Activated CD4-positive, alpha-beta T cell treated with anti-CD3 and anti-CD28 coated beads, Interleukin-2, amount 10 ng/mL, durations not matched to agents 7 days and 5 days (primary cell): ENCODE measurements at regions not wholly inside any gene's neighbourhood (a gene's known extent, or its start where the extent isn't known, plus 50 kb on each side); places are given as distances from the start of the nearest gene placed in this dataset.
"Not testable (repeated sequence)": the region's sequence is repeated elsewhere in the genome, so short reads cannot be mapped to it uniquely, and the experiment has no call there.

Experiments used
- CTCF ChIA-PET: fragments of 350-600 bp; sonication (Branson Sonifier 250); formaldehyde crosslinking; loops from one replicate; lab custom pipeline; 2021; ENCODE audit warnings: antibody characterized with exemption; lab: Charles Lee
- POLR2A ChIA-PET: fragments of 350-600 bp; sonication (Branson Sonifier 250); formaldehyde crosslinking; loops from one replicate; lab custom pipeline; 2021; ENCODE audit warnings: antibody characterized with exemption; lab: Charles Lee
- DNase-seq: peaks from one replicate; pipeline ENCODE4 v3.0.0-alpha.2; 2020
- H3K27ac Mint-ChIP-seq: one replicate; pipeline ENCODE4 v1.8.0; 2021; ENCODE audit warnings: mild to moderate bottlenecking, moderate library complexity, mixed read lengths
- H3K27me3 Mint-ChIP-seq: one replicate; pipeline ENCODE4 v1.8.0; 2021; ENCODE audit warnings: mixed read lengths
- H3K36me3 Mint-ChIP-seq: one replicate; pipeline ENCODE4 v1.8.0; 2021; ENCODE audit warnings: low read depth, mixed read lengths
- H3K4me1 Mint-ChIP-seq: one replicate; pipeline ENCODE4 v1.8.0; 2021; ENCODE audit warnings: mixed read lengths
- H3K4me3 Mint-ChIP-seq: one replicate; pipeline ENCODE4 v1.8.0; 2021; ENCODE audit warnings: mild to moderate bottlenecking, moderate library complexity, mixed read lengths
- H3K9me3 Mint-ChIP-seq: one replicate; pipeline ENCODE4 v1.8.0; 2021; ENCODE audit warnings: mixed read lengths

DNA sequence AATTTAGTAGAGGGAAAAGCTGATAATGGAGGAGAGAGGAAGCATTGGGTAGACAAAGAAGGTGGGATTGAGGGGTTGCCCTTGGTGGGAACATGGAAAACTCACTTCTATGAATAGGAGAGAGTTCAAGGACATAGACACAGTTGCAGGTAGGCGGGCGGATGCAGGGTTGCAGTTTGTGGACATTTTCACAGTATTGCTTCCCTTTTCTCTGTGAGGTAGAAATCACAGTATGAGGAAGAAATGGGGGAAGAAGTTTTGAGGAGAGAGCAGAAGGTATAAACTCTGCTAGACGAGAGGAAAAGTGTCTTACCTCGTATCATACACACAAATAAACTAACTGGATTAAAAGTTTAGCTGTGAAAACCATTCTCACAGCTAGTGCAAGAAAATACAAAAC lies 200.7 kb upstream of the ECI2 start:
- H3K27ac Mint-ChIP-seq = no peak overlapping the region
- no peaks in the 10 kb centered on the region for H3K9me3 Mint-ChIP-seq
- DNase-seq = no peak
- no peaks in the 10 kb centered on the region for H3K4me1 Mint-ChIP-seq
- no peak overlapping the region for H3K4me3 Mint-ChIP-seq
- POLR2A ChIA-PET = no interaction called here
- H3K27me3 Mint-ChIP-seq = no peaks in the 10 kb centered on the region
- H3K36me3 Mint-ChIP-seq = no peaks in the 10 kb centered on the region
- CTCF ChIA-PET = no interaction called here

DNA sequence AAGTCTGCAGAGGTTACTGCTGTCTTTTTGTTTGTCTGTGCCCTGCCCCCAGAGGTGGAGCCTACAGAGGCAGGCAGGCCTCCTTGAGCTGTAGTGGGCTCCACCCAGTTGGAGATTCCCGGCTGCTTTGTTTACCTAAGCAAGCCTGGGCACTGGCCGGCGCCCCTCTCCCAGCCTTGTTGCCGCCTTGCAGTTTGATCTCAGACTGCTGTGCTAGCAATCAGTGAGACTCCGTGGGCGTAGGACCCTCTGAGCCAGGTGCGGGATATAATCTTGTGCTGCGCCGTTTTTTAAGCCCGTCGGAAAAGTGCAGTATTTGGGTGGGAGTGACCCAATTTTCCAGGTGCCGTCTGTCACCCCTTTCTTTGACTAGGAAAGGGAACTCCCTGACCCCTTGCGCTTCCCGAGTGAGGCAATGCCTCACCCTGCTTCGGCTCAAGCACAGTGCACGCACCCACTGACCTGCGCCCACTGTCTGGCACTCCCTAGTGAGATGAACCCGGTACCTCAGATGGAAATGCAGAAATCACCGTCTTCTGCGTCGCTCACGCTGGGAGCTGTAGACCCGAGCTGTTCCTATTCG lies 198.9 kb upstream of the ECI2 start:
- DNase-seq, H3K4me1 Mint-ChIP-seq, H3K27ac Mint-ChIP-seq, CTCF ChIA-PET, H3K4me3 Mint-ChIP-seq, H3K36me3 Mint-ChIP-seq, POLR2A ChIA-PET, H3K27me3 Mint-ChIP-seq, H3K9me3 Mint-ChIP-seq: not testable (repeated sequence)

DNA sequence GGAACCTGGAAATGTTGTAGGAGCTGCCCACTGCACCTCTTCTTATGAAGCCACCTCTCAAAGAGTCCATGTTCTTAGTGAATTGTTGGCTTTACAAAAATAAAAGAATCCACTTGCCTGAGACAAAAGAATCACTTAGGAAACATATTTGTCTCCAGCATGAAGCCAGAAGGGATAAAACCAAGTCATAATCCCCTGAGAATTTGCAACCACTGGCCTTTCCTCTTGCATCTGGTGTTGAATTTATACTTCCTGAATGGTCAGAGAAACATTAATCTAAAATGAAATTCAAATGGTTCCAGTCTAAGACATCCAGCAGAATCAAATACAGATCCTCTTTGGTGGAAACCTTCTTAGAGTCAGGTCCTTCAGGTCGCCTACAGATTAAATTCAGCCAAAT lies 192.5 kb upstream of the ECI2 start:
- Mint-ChIP-seq H3K4me1 (no peaks in the 10 kb centered on the region), H3K9me3 (peaks cover 2% of the 10 kb centered on the region), H3K27me3 (peaks cover 1% of the 10 kb centered on the region), H3K4me3 (no peak overlapping the region), H3K36me3 (no peaks in the 10 kb centered on the region), H3K27ac (no peak overlapping the region)
- no peak for DNase-seq
- CTCF ChIA-PET = no interaction called here
- POLR2A ChIA-PET = no interaction called here

DNA sequence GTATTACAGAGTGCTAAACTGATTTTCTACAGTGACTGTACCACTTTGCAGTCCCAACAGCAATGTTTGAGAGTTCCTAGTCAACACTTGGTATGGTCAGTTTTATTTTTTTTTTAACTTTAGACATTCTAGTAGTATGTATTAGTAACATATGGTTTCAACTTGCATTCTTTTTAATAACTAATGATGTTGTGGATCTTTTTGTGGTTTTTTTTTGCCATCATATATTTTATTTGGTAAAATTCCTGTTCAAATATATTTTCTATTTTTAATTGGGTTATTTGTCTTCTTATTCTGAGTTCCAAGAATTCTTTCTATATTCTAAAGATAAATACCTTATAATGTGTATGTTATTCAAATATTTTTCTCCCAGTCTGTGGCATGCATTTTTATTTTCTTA lies 189.4 kb upstream of the ECI2 start:
- no peak overlapping the region for H3K27ac Mint-ChIP-seq
- no peak overlapping the region for H3K4me3 Mint-ChIP-seq
- DNase-seq = no peak
- H3K9me3 Mint-ChIP-seq = peaks cover 2% of the 10 kb centered on the region
- CTCF ChIA-PET = no interaction called here
- H3K27me3 Mint-ChIP-seq = peaks cover 8% of the 10 kb centered on the region
- POLR2A ChIA-PET = no interaction called here
- H3K4me1 Mint-ChIP-seq = no peaks in the 10 kb centered on the region
- no peaks in the 10 kb centered on the region for H3K36me3 Mint-ChIP-seq

DNA sequence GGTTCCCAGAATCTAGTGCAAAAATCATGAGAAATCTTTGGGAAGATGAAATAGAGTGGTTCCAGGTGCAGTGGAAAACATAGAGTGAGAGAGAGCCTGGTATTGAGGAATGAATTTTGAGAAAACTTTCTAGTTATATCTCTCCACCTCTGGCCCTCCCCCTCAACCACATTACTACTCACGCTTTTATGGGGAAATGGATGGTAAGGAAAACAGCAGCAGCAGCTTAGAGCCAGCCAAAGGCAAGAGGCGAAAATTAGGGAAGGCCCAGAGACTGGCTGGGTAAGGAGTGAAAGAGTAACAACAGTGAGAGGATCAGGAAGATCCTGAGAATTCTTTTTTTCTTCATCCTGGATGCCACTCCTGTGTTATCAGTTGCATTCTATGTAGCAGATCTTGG lies 187.9 kb upstream of the ECI2 start:
- ChIA-PET CTCF (no interaction called here), POLR2A (no interaction called here)
- Mint-ChIP-seq H3K27me3 (peaks cover 11% of the 10 kb centered on the region), H3K9me3 (no peaks in the 10 kb centered on the region), H3K4me3 (no peak overlapping the region), H3K27ac (no peak overlapping the region), H3K36me3 (no peaks in the 10 kb centered on the region), H3K4me1 (no peaks in the 10 kb centered on the region)
- no peak for DNase-seq

DNA sequence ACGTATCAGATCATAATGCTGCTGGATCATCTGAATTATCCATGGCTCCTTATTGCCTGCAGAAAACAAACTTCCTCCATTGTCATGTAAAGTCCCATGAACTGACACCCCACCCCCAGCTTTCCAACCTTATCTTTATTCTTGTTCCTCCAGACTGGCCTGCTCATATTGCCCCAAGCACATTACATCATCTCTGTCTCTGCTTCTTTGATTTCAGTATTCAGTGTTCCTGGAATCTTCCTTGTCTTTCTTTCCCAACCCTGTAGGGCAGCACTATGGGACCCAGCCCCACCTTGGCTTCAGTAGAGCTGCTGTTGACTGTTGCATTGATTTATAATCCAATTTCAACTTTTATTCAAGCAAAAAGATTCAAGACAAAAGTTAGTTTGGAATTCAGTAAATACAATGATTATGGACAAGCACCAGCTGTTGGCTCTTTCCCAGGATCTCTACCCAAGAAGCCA lies 187.5 kb upstream of the ECI2 start:
- Mint-ChIP-seq H3K4me1 (no peaks in the 10 kb centered on the region), H3K27me3 (peaks cover 11% of the 10 kb centered on the region), H3K27ac (no peak overlapping the region), H3K9me3 (no peaks in the 10 kb centered on the region), H3K4me3 (no peak overlapping the region), H3K36me3 (no peaks in the 10 kb centered on the region)
- DNase-seq = no peak
- ChIA-PET POLR2A (no interaction called here), CTCF (no interaction called here)

DNA sequence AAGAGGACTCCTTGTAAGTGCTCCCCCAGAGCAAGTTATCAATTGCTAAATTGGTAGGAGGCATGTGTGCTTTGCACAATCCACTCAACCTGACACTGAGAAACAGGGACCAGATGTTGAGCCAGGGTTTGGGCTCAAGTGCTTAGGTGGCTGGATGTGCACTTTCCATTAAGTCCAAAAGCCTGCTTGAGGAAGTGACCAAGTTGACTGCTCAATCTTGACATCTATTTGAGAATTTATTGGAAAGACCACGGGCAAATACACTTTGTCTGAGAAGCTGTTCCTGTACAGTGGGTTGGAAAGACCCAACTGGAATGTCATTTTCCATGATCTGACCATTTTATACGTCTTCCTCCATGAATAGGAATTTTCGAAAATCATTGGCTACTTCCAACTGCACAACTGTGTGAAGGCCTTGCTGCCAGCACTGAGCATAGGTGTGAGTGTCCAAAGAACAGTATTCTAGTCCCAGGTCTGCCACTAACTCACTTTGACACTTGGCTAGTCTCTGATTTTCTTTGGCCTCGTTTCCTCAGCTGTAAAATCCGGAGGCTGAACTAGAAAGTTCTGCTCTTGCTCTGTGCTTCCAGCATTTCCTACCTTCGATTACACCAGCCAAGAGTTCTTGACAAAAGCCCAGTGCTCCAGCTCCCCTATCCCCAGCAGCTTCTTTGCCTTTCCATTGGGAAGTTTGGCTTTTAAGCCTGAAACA lies 186.9 kb upstream of the ECI2 start:
- Mint-ChIP-seq H3K9me3 (no peaks in the 10 kb centered on the region), H3K36me3 (no peaks in the 10 kb centered on the region), H3K27me3 (peaks cover 11% of the 10 kb centered on the region), H3K4me3 (no peak overlapping the region), H3K4me1 (no peaks in the 10 kb centered on the region), H3K27ac (no peak overlapping the region)
- ChIA-PET CTCF (no interaction called here), POLR2A (no interaction called here)
- DNase-seq = no peak

DNA sequence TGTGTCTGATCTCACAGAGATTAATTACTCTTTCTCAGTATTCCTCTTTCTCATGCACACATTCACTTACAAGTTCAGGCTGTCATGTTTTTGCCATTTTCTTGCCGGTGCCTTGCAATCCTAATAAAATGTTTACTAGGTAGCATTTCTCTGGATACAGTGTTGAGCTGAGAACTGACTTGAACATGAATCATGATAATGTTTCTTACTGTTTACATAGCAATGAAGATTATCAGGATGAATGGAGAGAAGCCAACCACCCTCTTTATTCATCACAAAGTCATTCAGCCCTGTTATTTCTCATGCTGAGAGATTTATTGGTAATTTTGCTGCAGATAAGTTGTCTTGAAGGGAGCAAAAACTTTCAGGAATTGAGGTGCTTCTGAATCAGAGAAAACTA lies 185.5 kb upstream of the ECI2 start:
- ChIA-PET CTCF (no interaction called here), POLR2A (no interaction called here)
- Mint-ChIP-seq H3K4me1 (no peaks in the 10 kb centered on the region), H3K4me3 (no peak overlapping the region), H3K9me3 (no peaks in the 10 kb centered on the region), H3K36me3 (no peaks in the 10 kb centered on the region), H3K27ac (no peak overlapping the region), H3K27me3 (peaks cover 11% of the 10 kb centered on the region)
- DNase-seq = no peak

DNA sequence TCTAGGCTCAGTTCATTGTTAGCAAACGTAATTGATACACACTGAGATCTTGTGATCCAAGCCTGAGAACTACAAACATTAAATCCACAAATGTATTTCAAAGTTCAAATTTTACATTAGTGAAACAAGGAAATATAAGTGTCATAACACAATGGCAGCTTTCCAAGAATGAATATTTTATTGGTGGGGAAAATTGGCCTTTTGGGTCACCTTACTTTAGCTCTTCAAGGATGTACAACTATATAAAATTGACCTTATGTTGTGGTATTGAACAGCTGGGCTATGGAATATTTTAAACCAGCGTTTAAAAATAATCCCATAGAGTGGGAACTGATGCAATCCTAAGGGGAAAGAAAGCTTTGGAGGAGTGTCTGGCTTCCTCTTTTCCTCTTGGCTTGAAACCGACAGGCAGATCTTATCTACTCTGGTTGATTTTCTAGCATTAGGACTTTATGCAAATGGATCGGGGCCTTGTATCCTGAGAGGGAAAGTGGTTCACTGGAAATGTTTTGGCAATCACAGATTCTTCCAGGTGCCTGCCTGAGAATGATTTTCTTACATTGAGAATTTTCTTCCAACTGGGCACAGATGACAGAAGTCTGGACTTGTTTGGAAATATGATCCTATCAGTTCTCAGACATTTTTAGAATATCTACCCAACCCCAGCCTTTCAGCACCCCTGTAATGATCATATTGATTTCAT lies 184.8 kb upstream of the ECI2 start:
- H3K27me3 Mint-ChIP-seq = peaks cover 13% of the 10 kb centered on the region
- no peaks in the 10 kb centered on the region for H3K36me3 Mint-ChIP-seq
- ChIA-PET POLR2A (no interaction called here), CTCF (no interaction called here)
- DNase-seq = no peak
- no peak overlapping the region for H3K27ac Mint-ChIP-seq
- H3K4me1 Mint-ChIP-seq = no peaks in the 10 kb centered on the region
- H3K4me3 Mint-ChIP-seq = no peak overlapping the region
- no peaks in the 10 kb centered on the region for H3K9me3 Mint-ChIP-seq

DNA sequence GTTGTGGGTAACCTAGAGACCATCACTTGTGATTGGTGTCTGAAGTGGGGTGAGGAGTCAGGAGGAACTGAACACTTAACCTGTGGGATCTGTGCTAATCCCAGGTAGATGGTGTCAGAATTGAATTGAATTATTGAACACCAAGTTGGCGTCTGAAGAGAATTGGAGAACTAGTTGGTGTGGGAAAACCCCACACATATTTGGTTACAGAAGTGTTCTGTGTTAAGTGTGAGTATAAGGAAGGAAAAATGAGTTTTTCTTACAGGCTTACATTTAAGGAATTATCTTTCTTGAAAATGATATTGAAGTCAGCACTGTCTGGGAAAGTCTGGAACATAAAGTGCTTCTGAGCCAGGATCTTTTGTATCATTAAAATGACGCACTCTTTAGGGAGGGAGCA lies 182.9 kb upstream of the ECI2 start:
- Mint-ChIP-seq H3K4me3 (no peak overlapping the region), H3K36me3 (no peaks in the 10 kb centered on the region), H3K27me3 (peaks cover 13% of the 10 kb centered on the region), H3K27ac (no peak overlapping the region), H3K9me3 (peaks cover 2% of the 10 kb centered on the region), H3K4me1 (no peaks in the 10 kb centered on the region)
- POLR2A ChIA-PET = no interaction called here
- DNase-seq = no peak
- CTCF ChIA-PET = no interaction called here

DNA sequence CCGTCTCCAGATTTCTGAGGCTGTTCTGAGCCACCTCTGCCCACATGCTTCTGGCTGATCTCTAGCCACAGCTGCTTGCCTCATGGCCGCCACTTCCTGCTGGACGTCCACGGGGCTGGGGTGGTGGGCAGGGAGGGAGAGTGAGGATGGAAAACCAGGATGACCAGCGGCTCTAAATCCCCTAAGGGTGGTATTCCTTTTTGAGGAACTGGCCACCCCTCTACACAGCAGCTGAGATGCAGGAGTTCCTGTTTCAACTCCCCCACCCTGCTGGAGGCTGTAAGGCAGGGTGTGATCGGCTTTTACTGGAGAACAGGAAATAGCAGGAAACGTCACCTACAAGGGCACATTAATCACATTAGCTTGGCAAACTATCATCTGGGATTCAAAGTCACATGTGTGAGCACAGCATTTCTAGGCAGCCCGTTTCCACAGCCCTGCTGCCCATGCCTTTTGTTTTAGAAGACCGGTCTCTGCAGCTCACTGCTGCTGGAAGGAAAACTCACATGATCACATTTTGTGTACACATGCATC lies 181.6 kb upstream of the ECI2 start:
- H3K27ac Mint-ChIP-seq = no peak overlapping the region
- H3K4me1 Mint-ChIP-seq = no peaks in the 10 kb centered on the region
- peaks cover 11% of the 10 kb centered on the region for H3K27me3 Mint-ChIP-seq
- no peak for DNase-seq
- POLR2A ChIA-PET = interaction anchor here (0.6 kb wide), 1 partner anchor 453 kb away, joined by 3 read pairs; no protein-coding TSS in a partner anchor
- CTCF ChIA-PET = no interaction called here
- H3K4me3 Mint-ChIP-seq = no peak overlapping the region
- H3K36me3 Mint-ChIP-seq = no peaks in the 10 kb centered on the region
- H3K9me3 Mint-ChIP-seq = peaks cover 11% of the 10 kb centered on the region

DNA sequence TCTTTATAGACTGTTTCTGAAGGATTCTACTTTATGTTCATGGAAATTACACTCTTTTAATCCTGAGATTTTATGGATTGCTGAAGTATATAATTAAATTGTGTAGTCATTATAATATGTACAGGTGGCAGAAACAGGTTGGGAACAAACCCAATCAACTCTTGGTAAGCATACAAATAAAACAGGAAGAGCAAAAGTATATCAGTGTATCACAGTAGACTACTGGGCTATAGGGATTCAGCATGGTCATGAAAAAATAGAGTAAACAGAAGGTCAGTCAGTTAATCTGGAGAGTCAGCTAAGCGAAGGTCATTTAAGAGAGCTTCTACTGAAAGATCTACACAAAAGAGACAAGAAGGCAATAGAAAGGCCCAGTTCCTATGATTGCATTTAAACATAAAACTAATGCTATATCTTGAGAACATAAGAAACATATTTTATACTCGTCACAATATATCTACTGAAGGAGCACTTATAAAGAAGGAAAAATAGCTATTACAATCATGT lies 178.9 kb upstream of the ECI2 start:
- Mint-ChIP-seq H3K27me3 (peaks cover 5% of the 10 kb centered on the region), H3K4me3 (no peak overlapping the region), H3K4me1 (no peaks in the 10 kb centered on the region), H3K27ac (no peak overlapping the region), H3K36me3 (no peaks in the 10 kb centered on the region), H3K9me3 (peaks cover 17% of the 10 kb centered on the region)
- ChIA-PET CTCF (no interaction called here), POLR2A (no interaction called here)
- DNase-seq = no peak

DNA sequence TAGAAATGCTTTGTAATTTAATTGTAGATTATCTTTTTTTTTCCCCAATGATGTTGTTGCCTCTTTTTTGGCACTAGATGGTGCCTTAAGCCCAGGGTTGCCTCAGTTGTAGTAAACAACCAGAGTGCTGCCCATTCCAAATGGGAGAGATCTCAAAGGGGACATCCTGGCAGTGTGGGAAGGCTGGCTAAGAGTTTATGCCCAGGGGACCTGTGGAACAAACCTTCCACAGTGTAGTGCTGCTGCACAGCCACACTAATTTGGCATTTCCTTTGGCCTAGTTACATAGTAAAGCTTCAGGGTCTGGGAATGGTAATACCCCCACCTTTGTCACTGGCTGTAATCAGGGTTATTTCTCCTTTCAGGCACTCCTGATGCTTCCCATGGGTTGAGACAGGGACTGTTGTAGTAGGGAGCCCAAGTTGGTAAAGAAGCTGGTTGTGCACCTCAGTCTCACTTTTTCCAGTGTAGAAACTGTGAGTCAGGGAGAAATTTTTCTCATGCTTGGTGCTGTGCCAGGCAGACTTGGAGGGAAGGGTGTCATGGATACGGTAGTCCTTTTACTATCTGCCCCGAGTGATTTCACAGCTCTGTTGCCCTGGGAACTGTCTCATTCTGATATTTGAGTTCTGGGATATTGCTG lies 177.8 kb upstream of the ECI2 start:
- no peak overlapping the region for H3K4me3 Mint-ChIP-seq
- CTCF ChIA-PET = no interaction called here
- no peak for DNase-seq
- peaks cover 3% of the 10 kb centered on the region for H3K27me3 Mint-ChIP-seq
- no peaks in the 10 kb centered on the region for H3K36me3 Mint-ChIP-seq
- H3K27ac Mint-ChIP-seq = no peak overlapping the region
- POLR2A ChIA-PET = no interaction called here
- H3K4me1 Mint-ChIP-seq = no peaks in the 10 kb centered on the region
- H3K9me3 Mint-ChIP-seq = peaks cover 17% of the 10 kb centered on the region
